SK-N-MC (cell line): ENCODE measurements at regions not wholly inside any gene's neighbourhood (a gene's known extent, or its start where the extent isn't known, plus 50 kb on each side); places are given as distances from the start of the nearest gene placed in this dataset.

Experiments used
- EZH2 ChIP-seq: fragments of 200-600 bp; sonication (generic); IDR thresholded peaks from one replicate; pipeline ENCODE4 v1.6.1; 2017; ENCODE audit warnings: antibody characterized with exemption
- POLR2AphosphoS5 ChIP-seq: IDR thresholded peaks from 2 replicates; pipeline ENCODE4 v1.6.1; 2012; ENCODE audit warnings: mild to moderate bottlenecking, low read depth, low read length, borderline replicate concordance

DNA sequence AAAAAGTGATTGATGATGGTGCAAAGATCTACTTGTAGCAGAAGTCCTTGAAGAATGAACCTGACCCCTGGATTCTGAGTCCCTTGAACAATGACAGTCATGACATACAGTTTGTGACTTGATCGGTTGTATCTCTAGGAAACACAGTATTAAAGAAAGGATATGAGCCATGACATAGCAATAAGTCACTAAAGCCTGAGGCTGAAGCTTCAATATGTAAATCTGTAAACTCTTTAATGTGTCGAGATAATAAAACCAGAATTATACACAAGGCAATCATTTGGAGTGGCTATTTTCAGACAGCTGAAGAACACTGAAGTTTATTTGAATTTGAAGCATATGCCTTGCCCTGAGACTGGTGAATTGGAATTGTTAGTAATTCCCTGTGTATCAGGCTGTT lies 911.5 kb upstream of the RAG2 start:
- TF ChIP-seq POLR2AphosphoS5 (no peak), EZH2 (no peak)
